ENCODE measurements at regions not wholly inside any gene's neighbourhood (a gene's known extent, or its start where the extent isn't known, plus 50 kb on each side); places are given as distances from the start of the nearest gene placed in this dataset.

DNA sequence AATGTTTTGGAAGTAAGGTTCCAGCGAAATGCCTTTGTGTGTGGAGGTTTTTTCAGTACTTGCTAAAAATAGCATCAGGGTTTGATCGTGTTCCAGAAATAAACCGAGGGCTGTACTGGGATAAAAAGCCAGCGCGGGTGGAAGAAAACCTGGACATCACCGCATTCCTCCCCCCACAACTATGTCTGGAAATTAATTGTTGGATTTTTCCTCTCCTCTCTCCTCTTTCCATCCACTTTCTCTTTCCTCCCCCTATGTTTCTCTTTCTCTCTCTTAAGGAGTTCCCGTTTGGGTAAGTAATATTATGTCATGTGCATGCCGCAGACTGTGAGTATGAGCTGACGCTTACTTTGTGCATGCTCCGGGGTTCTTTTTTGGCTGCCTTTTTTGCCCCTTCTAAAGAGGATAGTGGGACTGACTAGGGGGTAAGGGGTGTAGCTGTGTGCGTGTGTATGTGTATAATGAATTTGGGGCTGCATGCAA lies 104.2 kb upstream of the HSD17B12 start:
- TF ChIP-seq CTCF (IDR thresholded peaks at IDR 0.05) = no peak
- TF ChIP-seq POLR2AphosphoS5 (IDR thresholded peaks at IDR 0.05) = no peak
- TF ChIP-seq EP300 (IDR thresholded peaks at IDR 0.05) = no peak

Data from sigmoid colon (tissue), 4 donors.